ENCODE measurements at regions not wholly inside any gene's neighbourhood (a gene's known extent, or its start where the extent isn't known, plus 50 kb on each side); places are given as distances from the start of the nearest gene placed in this dataset.
"Not testable (repeated sequence)": the region's sequence is repeated elsewhere in the genome, so short reads cannot be mapped to it uniquely, and the experiment has no call there.

GRCh38 chr15:23851921-23852320 is 164.8 kb upstream of the NDN start:
- DNase-seq, result no peak

GRCh38 chr15:23853286-23853685 is 166.2 kb upstream of the NDN start:
- DNase-seq, result no peak

- DNase-seq, result peak in 1 of 2 experiments; percentile 9
Measured at GRCh38 chr15:23854203-23854911, 167.3 kb upstream of the NDN start.

GRCh38 chr15:23854912-23855659 is 168.0 kb upstream of the NDN start:
- DNase-seq, result no peak

- no peak for DNase-seq
Measured at GRCh38 chr15:23855947-23856346, 168.8 kb upstream of the NDN start.

GRCh38 chr15:23857028-23857641 is 170.0 kb upstream of the NDN start:
- DNase-seq, result peak; percentile 53 to 64

- no peak for DNase-seq
Measured at GRCh38 chr15:23859008-23859407, 171.9 kb upstream of the NDN start.

- no peak for DNase-seq
Measured at GRCh38 chr15:23860290-23861245, 173.5 kb upstream of the NDN start.

GRCh38 chr15:23866832-23867231 is 179.7 kb upstream of the NDN start:
- DNase-seq, result peak; percentile 23 to 71

GRCh38 chr15:23869396-23869795 is 182.3 kb upstream of the NDN start:
- DNase-seq, result peak; percentile 52 to 81

- not testable (repeated sequence) for DNase-seq
Measured at GRCh38 chr15:23873613-23874012, 186.5 kb upstream of the NDN start.

- peak; percentile 48 to 70 for DNase-seq
Measured at GRCh38 chr15:23877502-23878412, 190.7 kb upstream of the NDN start.

GRCh38 chr15:23881291-23881690 is 194.2 kb upstream of the NDN start:
- DNase-seq, result no peak

GRCh38 chr15:23890218-23890617 is 203.1 kb upstream of the NDN start:
- no peak for DNase-seq

GRCh38 chr15:23897091-23897490 is 210.0 kb upstream of the NDN start:
- no peak for DNase-seq

- no peak for DNase-seq
Measured at GRCh38 chr15:23897531-23897930, 210.4 kb upstream of the NDN start.

GRCh38 chr15:23910030-23910429 is 222.9 kb upstream of the NDN start:
- DNase-seq, result no peak

GRCh38 chr15:23912191-23912590 is 225.1 kb upstream of the NDN start:
- peak; percentile 27 to 68 for DNase-seq

GRCh38 chr15:23913081-23913480 is 226.0 kb upstream of the NDN start:
- no peak for DNase-seq

GRCh38 chr15:23913635-23914034 is 226.5 kb upstream of the NDN start:
- no peak for DNase-seq

GRCh38 chr15:23924686-23925085 is 237.6 kb upstream of the NDN start:
- DNase-seq, result no peak

GRCh38 chr15:23954931-23955330 is 267.8 kb upstream of the NDN start:
- no peak for DNase-seq
